HL-60/S4 treated with retinoic acid at 250 ng/mL for 4 days and 3 days (cell line): ENCODE measurements at regions not wholly inside any gene's neighbourhood (a gene's known extent, or its start where the extent isn't known, plus 50 kb on each side); places are given as distances from the start of the nearest gene placed in this dataset.

ENCODE experiments used
- in situ Hi-C: fragments of 300-500 bp; cut with MboI; formaldehyde crosslinking; loops from 2 replicates; pipeline ENCODE4 v1.7.0; 2022; ENCODE audit warnings: low sequenced_read_pairs

- in situ Hi-C loops: no loop called here
Observed at GRCh38 chr11:115869780-115870431, 365.7 kb upstream of the CADM1 start.

GRCh38 chr11:115869131-115869530 lies 364.9 kb upstream of the CADM1 start:
- in situ Hi-C loops: no loop called here

- in situ Hi-C loops: no loop called here
Observed at GRCh38 chr11:115860246-115860645, 356.0 kb upstream of the CADM1 start.

GRCh38 chr11:115848611-115849010 lies 344.4 kb upstream of the CADM1 start:
- in situ Hi-C loops: no loop called here

- in situ Hi-C loops: no loop called here
Observed at GRCh38 chr11:115848080-115848479, 343.9 kb upstream of the CADM1 start.

GRCh38 chr11:115845872-115846271 lies 341.7 kb upstream of the CADM1 start:
- in situ Hi-C loops: no loop called here

GRCh38 chr11:115843685-115844084 lies 339.5 kb upstream of the CADM1 start:
- in situ Hi-C loops: no loop called here

- in situ Hi-C loops: no loop called here
Observed at GRCh38 chr11:115843111-115843510, 338.9 kb upstream of the CADM1 start.

- in situ Hi-C loops: no loop called here
Observed at GRCh38 chr11:115820026-115820425, 315.8 kb upstream of the CADM1 start.

GRCh38 chr11:115819014-115819413 lies 314.8 kb upstream of the CADM1 start:
- in situ Hi-C loops: no loop called here

GRCh38 chr11:115817844-115818468 lies 313.7 kb upstream of the CADM1 start:
- in situ Hi-C loops: no loop called here

- in situ Hi-C loops: no loop called here
Observed at GRCh38 chr11:115808351-115808940, 304.2 kb upstream of the CADM1 start.

- in situ Hi-C loops: no loop called here
Observed at GRCh38 chr11:115806056-115806455, 301.8 kb upstream of the CADM1 start.

GRCh38 chr11:115803073-115803740 lies 299.0 kb upstream of the CADM1 start:
- in situ Hi-C loops: no loop called here

- in situ Hi-C loops: no loop called here
Observed at GRCh38 chr11:115802641-115803040, 298.4 kb upstream of the CADM1 start.

GRCh38 chr11:115792903-115793302 lies 288.7 kb upstream of the CADM1 start:
- in situ Hi-C loops: no loop called here

- in situ Hi-C loops: no loop called here
Observed at GRCh38 chr11:115787302-115787701, 283.1 kb upstream of the CADM1 start.

- in situ Hi-C loops: no loop called here
Observed at GRCh38 chr11:115784796-115785521, 280.7 kb upstream of the CADM1 start.

- in situ Hi-C loops: no loop called here
Observed at GRCh38 chr11:115780646-115781362, 276.6 kb upstream of the CADM1 start.

GRCh38 chr11:115778928-115779650 lies 274.9 kb upstream of the CADM1 start:
- in situ Hi-C loops: no loop called here
